SU-DHL-6 (cell line): ENCODE measurements at regions not wholly inside any gene's neighbourhood (a gene's known extent, or its start where the extent isn't known, plus 50 kb on each side); places are given as distances from the start of the nearest gene placed in this dataset.

Source experiments
- H2AFZ ChIP-seq: fragments of 200-600 bp; sonication (generic); 2 replicates; pipeline ENCODE4 v1.6.1; 2014; ENCODE audit warnings: low read depth, mild to moderate bottlenecking, moderate library complexity, mixed read lengths, antibody characterized with exemption, low read length; ENCODE audit not compliant: severe bottlenecking
- H3F3A ChIP-seq: fragments of 200-600 bp; shearing (Covaris generic); 2 replicates; pipeline ENCODE4 v1.6.0; 2016; ENCODE audit warnings: antibody characterized with exemption, mild to moderate bottlenecking; ENCODE audit not compliant: insufficient read depth
- H3K27ac ChIP-seq: fragments of 200-600 bp; sonication (generic); 2 replicates; pipeline ENCODE4 v1.5.1; 2016; ENCODE audit warnings: low read depth, mild to moderate bottlenecking, low read length, moderate library complexity, mixed read lengths
- H3K27me3 ChIP-seq: fragments of 200-600 bp; sonication (generic), shearing (Covaris generic); 2 replicates; pipeline ENCODE4 v1.6.0; 2014; ENCODE audit warnings: mild to moderate bottlenecking, low read length
- H3K36me3 ChIP-seq: fragments of 200-600 bp; sonication (generic); 2 replicates; pipeline ENCODE4 v1.6.1; 2014; ENCODE audit warnings: mild to moderate bottlenecking, low read length, mixed read lengths
- H3K4me2 ChIP-seq: fragments of 300-600, 200-600 bp; shearing (Covaris generic), sonication (generic); 2 replicates; pipeline ENCODE4 v1.6.0; 2014; ENCODE audit warnings: low read length, low read depth, mild to moderate bottlenecking; ENCODE audit not compliant: poor library complexity, severe bottlenecking
- H3K4me3 ChIP-seq: fragments of 200-600 bp; sonication (generic); 2 replicates; pipeline ENCODE4 v1.5.1; 2014; ENCODE audit warnings: antibody characterized with exemption, low read length, mild to moderate bottlenecking, mixed read lengths; ENCODE audit not compliant: insufficient read depth, poor library complexity, severe bottlenecking
- H3K79me2 ChIP-seq: fragments of 200-600 bp; sonication (generic); 2 replicates; pipeline ENCODE4 v1.6.1; 2014; ENCODE audit warnings: mild to moderate bottlenecking, low read length, moderate library complexity; ENCODE audit not compliant: insufficient read depth
- H3K9ac ChIP-seq: fragments of 200-600 bp; sonication (generic); 2 replicates; pipeline ENCODE4 v1.7.0; 2014; ENCODE audit warnings: mild to moderate bottlenecking, low read length
- H3K9me2 ChIP-seq: fragments of 200-600 bp; sonication (generic); replicated peaks from 2 replicates; pipeline ENCODE4 v1.6.1; 2014; ENCODE audit warnings: low read length; ENCODE audit not compliant: insufficient read depth
- H3K9me3 ChIP-seq: fragments of 200-600 bp; sonication (generic); 2 replicates; pipeline ENCODE4 v1.6.1; 2014; ENCODE audit warnings: low read length, mixed read lengths; ENCODE audit not compliant: insufficient read depth
- H4K20me1 ChIP-seq: fragments of 200-600 bp; sonication (generic); 2 replicates; pipeline ENCODE4 v1.6.1; 2014; ENCODE audit warnings: low read depth, mild to moderate bottlenecking, antibody characterized with exemption, low read length, moderate library complexity, mixed read lengths
- EZH2phosphoT487 ChIP-seq: fragments of 200-600 bp; sonication (generic), shearing (Covaris generic); conservative IDR thresholded peaks from 2 replicates; pipeline ENCODE4 v1.6.1; 2018; ENCODE audit warnings: mild to moderate bottlenecking, antibody characterized with exemption, low read length, moderate library complexity, mixed read lengths
- TF ChIP-seq, protein P1 (sequence below): fragments of 200-600 bp; sonication (generic); IDR thresholded peaks from one replicate; pipeline ENCODE4 v1.5.1; 2017; ENCODE audit warnings: antibody characterized with exemption, mild to moderate bottlenecking, low read length, moderate library complexity; ENCODE audit not compliant: insufficient read depth, poor library complexity, severe bottlenecking

DNA sequence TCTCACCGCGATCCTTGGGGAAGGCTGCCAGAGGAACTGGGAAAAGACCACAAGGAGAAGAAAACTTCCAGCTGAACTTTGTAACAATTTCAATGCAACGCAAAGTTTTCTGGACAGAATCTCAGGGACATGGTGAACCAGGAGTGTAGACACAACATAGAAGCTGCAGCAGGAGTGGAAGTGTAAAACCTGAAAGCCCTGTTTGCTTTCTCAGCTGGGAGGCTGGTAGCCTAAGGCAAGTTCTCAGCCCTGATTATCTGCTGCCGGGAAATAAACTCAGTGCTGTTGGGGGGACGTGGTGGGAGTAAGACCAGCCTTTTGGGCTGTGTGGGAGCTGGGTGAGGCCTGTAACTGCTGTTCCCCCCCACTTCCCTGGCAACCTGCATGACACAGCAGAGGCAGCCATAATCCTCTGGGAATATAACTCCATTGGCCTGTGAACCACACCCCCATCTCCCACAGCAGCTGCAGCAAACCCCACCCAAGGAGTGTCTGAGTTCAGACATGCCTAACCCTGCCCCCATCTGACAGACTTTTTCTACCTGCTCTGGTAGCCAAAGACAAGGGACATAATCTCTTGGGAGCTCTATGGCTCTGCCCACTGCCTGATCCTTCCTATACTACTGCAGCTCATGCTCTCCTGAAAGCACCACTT, 106.7 kb downstream of the ZNF621 start:
- no peak for TF ChIP-seq EZH2phosphoT487
- TF ChIP-seq, protein P1, sequence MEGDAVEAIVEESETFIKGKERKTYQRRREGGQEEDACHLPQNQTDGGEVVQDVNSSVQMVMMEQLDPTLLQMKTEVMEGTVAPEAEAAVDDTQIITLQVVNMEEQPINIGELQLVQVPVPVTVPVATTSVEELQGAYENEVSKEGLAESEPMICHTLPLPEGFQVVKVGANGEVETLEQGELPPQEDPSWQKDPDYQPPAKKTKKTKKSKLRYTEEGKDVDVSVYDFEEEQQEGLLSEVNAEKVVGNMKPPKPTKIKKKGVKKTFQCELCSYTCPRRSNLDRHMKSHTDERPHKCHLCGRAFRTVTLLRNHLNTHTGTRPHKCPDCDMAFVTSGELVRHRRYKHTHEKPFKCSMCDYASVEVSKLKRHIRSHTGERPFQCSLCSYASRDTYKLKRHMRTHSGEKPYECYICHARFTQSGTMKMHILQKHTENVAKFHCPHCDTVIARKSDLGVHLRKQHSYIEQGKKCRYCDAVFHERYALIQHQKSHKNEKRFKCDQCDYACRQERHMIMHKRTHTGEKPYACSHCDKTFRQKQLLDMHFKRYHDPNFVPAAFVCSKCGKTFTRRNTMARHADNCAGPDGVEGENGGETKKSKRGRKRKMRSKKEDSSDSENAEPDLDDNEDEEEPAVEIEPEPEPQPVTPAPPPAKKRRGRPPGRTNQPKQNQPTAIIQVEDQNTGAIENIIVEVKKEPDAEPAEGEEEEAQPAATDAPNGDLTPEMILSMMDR = no peak
- H3K27me3 ChIP-seq = no peaks in the 10 kb centered on the region
- H3K9me2 ChIP-seq = no peaks in the 10 kb centered on the region
- H2AFZ ChIP-seq = no peak overlapping the region
- peaks cover 16% of the 10 kb centered on the region; the same call in 1 of the 2 replicates for H3K9me3 ChIP-seq
- no peak overlapping the region for H3K9ac ChIP-seq
- H3K27ac ChIP-seq = no peak overlapping the region
- no peaks in the 10 kb centered on the region for H3K36me3 ChIP-seq
- no peak overlapping the region for H3K4me2 ChIP-seq
- H3K79me2 ChIP-seq = no peaks in the 10 kb centered on the region
- no peak overlapping the region for H3K4me3 ChIP-seq
- no peaks in the 10 kb centered on the region for H3F3A ChIP-seq
- no peaks in the 10 kb centered on the region for H4K20me1 ChIP-seq

DNA sequence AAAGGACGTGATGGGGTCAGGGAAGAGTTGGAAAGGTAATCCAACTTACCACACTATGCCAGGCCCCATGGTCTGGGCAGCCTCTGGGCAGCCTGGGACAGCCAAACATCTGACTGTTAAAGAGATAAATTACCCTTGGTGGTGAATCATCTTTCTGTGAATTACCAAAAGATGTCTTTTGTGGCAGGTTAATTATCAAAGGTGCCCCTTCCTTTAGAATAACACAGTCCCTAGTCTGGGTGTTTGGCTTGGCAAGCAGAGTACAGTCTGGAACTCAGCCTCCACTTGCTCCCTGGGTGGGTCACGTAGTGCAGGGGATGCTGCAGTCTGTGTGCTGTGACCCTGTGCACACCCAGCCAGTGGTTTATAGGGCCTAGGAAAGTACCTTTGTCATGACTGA, 113.1 kb downstream of the ZNF621 start:
- H3K4me3 ChIP-seq = no peak overlapping the region

DNA sequence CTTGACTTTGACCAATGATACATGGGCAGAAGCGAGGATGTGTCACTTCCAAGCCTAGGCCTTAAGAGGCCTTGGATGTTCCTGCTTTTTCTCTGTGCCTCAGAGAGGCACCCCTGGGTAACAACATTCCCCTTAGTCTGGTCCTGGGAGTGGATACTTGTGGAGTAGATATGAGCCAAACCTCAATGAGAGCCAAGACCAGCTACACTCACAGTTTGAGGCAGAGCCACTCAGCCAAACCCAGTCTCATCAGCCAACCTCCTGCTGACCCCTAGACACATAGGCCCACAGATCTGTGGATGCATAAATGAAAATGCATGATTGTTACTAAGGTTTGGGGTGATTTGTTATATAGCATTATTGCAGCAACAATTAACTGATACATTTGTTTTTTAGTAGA, 114.2 kb downstream of the ZNF621 start:
- H3K4me2 ChIP-seq = no peak overlapping the region
- H2AFZ ChIP-seq = no peak overlapping the region
- H3K4me3 ChIP-seq = no peak overlapping the region
- H3K9me3 ChIP-seq = no peaks in the 10 kb centered on the region
- H3K27me3 ChIP-seq = no peaks in the 10 kb centered on the region
- H3K36me3 ChIP-seq = no peaks in the 10 kb centered on the region
- no peaks in the 10 kb centered on the region for H3K9me2 ChIP-seq
- H3F3A ChIP-seq = no peaks in the 10 kb centered on the region
- no peak for TF ChIP-seq EZH2phosphoT487
- H3K9ac ChIP-seq = no peak overlapping the region
- no peaks in the 10 kb centered on the region for H4K20me1 ChIP-seq
- no peak overlapping the region for H3K27ac ChIP-seq
- H3K79me2 ChIP-seq = no peaks in the 10 kb centered on the region

More for the DNA sequence above, 113.1 kb downstream of the ZNF621 start:
- TF ChIP-seq, protein P1 = no peak
- TF ChIP-seq EZH2phosphoT487 = no peak
- no peaks in the 10 kb centered on the region for H3K9me3 ChIP-seq
- no peak overlapping the region for H3K27ac ChIP-seq
- H3K36me3 ChIP-seq = no peaks in the 10 kb centered on the region
- no peaks in the 10 kb centered on the region for H3K9me2 ChIP-seq
- H3K27me3 ChIP-seq = no peaks in the 10 kb centered on the region
- no peak overlapping the region for H3K9ac ChIP-seq
- no peak overlapping the region for H2AFZ ChIP-seq
- H3K4me2 ChIP-seq = no peak overlapping the region
- H4K20me1 ChIP-seq = no peaks in the 10 kb centered on the region
- H3F3A ChIP-seq = no peaks in the 10 kb centered on the region
- no peaks in the 10 kb centered on the region for H3K79me2 ChIP-seq

DNA sequence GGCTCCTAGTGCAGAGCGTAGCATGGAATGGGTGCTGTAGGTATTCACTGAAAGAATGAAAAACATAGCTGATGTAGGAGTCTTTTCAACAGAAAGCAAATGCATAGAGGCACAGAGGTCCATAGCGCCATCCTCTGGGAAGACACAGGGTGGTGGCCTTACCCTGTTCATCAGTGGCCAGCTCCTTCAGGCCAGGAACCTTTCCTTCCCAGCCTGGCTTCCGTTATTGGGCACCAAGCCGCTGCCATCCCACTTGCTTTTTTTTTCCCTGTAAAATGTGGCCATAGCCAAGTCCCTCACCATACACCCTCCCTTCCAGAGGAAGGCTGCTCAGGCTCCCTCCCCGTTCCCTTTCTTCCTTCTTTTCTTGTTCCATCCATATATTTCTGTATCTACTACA, 118.1 kb downstream of the ZNF621 start:
- H3K9me3 ChIP-seq = no peaks in the 10 kb centered on the region
- no peaks in the 10 kb centered on the region for H3K27me3 ChIP-seq
- H3K9ac ChIP-seq = no peak overlapping the region
- no peak overlapping the region for H3K4me2 ChIP-seq
- TF ChIP-seq, protein P1 = no peak
- no peak for TF ChIP-seq EZH2phosphoT487
- no peaks in the 10 kb centered on the region for H3K36me3 ChIP-seq
- no peaks in the 10 kb centered on the region for H3F3A ChIP-seq
- no peaks in the 10 kb centered on the region for H3K9me2 ChIP-seq
- H2AFZ ChIP-seq = no peak overlapping the region
- no peak overlapping the region for H3K27ac ChIP-seq
- no peaks in the 10 kb centered on the region for H3K79me2 ChIP-seq
- no peak overlapping the region for H3K4me3 ChIP-seq
- H4K20me1 ChIP-seq = no peaks in the 10 kb centered on the region
